ENCODE measurements at regions not wholly inside any gene's neighbourhood (a gene's known extent, or its start where the extent isn't known, plus 50 kb on each side); places are given as distances from the start of the nearest gene placed in this dataset.
"Not testable (repeated sequence)": the region's sequence is repeated elsewhere in the genome, so short reads cannot be mapped to it uniquely, and the experiment has no call there.

DNA sequence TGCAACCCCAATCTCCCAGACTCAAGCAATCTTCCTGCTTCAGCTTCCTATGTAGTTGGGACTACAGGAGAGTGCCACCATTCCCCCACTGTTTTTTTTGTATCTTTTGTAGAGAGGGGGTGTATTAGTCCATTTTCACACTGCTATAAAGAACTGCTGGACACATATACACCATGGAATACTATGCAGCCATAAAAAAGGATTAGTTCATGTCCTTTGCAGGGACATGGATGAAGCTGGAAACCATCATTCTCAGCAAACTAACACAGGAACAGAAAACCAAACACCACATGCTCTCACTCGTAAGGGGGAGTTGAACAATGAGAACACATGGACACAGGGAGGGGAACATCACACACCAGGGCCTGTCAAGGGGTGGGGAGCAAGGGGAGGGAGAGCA is 58.1 kb upstream of the HMGB1 start:
- TF ChIP-seq, protein P1, sequence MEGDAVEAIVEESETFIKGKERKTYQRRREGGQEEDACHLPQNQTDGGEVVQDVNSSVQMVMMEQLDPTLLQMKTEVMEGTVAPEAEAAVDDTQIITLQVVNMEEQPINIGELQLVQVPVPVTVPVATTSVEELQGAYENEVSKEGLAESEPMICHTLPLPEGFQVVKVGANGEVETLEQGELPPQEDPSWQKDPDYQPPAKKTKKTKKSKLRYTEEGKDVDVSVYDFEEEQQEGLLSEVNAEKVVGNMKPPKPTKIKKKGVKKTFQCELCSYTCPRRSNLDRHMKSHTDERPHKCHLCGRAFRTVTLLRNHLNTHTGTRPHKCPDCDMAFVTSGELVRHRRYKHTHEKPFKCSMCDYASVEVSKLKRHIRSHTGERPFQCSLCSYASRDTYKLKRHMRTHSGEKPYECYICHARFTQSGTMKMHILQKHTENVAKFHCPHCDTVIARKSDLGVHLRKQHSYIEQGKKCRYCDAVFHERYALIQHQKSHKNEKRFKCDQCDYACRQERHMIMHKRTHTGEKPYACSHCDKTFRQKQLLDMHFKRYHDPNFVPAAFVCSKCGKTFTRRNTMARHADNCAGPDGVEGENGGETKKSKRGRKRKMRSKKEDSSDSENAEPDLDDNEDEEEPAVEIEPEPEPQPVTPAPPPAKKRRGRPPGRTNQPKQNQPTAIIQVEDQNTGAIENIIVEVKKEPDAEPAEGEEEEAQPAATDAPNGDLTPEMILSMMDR (IDR thresholded peaks at IDR 0.05) = not testable (repeated sequence)
- TF ChIP-seq POLR2A (IDR thresholded peaks at IDR 0.05) = not testable (repeated sequence)

Measured in esophagus squamous epithelium (tissue), 4 donors.